GM18519 (cell line): ENCODE measurements at regions not wholly inside any gene's neighbourhood (a gene's known extent, or its start where the extent isn't known, plus 50 kb on each side); places are given as distances from the start of the nearest gene placed in this dataset.
"Not testable (repeated sequence)": the region's sequence is repeated elsewhere in the genome, so short reads cannot be mapped to it uniquely, and the experiment has no call there.

ENCODE experiments used
- ATAC-seq: cut with Tn5 transposase; IDR thresholded peaks from one replicate; pipeline ENCODE4 v1.9.1; 2021; ENCODE audit warnings: mild to moderate bottlenecking, moderate library complexity; ENCODE audit not compliant: unreplicated experiment, low FRiP score

DNA sequence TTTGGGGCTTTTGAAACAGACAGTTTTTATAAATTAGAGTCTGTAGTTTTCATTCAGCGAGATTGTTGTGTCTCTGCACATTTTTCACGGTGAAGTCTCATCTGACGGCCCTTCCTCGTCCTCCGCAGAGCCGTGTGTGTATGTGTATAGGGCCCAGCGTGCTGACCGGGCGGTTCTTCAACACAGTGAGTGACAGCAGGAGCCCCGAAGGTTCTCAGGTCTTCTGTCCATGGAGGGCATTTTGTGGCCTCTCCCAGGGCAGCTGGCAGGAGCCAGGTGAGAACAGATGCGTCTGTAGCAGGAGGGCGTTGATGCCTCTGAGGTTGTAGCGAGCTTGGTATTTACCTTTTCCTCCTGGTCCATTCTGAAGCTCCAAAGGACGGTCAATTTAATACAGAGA lies 116.0 kb upstream of the LPCAT1 start:
- no peak for ATAC-seq

DNA sequence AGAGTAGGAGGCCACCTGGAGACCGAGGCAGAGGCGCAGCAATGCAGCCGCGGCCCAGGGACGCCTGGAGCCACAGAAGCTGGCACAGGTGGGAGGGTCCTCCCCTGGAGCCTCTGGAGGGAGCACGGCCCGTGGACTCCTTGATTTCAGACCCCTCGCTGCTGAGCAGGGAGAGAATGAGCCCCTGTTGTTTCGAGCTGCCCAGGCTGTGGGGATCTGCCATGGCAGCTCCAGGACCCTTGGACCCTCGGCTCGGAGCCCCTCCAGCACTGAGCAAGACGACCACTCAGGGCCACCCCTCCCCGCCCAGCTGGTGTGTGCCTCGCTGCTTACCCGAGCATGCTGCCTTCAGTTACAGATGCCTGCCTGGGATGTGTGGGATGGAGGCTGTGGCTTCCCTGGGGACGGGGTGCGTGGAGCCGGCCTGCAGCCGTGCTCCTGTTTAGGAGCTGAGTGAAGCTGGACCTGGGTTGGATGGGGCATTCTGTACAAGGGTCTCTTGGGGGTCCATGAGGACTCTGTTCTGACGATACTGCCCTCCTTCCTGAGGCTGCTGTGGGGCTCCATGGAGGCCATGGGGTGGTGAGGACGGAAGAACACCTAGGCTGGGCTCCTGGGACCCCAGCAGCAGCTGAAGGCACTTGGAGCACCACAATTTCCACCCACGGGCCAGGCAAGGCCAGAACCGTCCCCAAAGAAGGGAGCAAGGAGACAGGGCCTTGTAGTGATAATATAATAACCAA lies 115.1 kb upstream of the LPCAT1 start:
- no peak for ATAC-seq

DNA sequence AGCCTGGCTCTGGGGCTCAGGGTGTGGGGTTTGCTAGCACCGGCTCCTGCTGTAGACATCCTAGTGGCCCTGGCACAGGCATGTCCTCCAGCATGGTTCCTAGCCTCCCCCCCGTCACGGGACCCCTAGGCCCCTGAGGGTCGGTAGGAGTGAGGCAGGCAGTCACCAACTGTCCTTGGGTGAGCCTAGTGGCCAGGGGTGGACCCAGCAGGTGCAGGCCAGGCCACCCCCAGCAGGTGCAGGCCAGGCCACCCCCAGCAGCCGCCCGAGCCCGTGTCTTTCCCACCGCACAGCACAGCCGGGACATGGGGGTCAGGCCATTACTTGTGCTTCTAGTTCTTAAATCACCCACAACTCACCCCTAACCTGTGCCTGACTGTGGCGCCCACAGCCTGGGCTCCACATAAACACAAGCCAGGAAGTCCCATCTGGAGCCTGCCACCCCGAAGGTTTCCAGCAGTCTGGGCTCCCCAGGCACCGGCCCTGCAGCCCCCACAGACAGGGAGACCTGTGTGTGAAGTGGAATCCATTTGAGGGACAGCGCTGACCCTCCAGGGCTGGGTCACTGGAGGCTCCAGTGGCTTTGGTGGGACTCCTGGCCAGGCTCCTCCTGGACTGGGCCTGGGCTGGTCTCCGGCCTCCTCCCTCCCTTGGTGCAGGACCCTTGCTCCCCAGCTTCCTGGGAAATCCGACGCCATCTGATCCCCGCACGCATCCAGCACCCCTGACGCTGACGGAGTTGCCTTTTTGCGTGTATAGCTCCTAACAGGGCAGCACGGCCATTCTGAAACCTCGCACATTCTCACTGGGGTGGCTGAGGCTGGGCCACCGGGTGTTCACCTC lies 114.1 kb upstream of the LPCAT1 start:
- no peak for ATAC-seq

DNA sequence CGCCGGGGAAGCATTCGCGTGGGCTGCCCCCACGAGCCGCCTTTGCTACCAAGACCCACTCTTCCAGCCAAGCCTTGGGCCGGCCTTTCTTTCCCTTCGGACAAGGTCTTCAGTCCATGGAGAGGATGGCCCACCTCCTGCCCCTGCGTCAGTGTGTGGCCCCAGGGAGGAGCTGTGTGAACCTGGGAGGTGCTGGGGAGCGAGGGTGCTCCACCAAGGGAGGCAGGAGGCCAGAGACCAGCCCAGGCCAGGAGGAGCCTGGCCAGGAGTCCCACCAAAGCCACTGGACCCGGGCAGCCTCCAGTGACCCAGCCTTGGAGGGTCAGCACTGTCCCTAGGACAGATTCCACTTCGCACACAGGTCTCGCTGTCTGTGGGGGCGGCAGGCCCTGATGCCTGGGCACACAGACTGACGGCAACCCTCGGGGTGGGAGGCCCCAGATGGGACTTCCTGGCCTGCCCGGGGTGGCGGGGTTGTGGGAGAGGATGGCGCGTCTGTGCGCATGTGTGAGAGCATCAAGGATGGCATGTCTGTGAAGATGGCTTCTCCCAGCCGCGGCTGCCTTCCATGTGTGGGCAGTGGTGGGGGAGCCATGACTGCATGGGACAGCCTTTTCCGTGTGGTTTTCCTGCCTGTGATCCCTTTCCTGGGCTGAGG lies 113.3 kb upstream of the LPCAT1 start:
- ATAC-seq, result no peak

DNA sequence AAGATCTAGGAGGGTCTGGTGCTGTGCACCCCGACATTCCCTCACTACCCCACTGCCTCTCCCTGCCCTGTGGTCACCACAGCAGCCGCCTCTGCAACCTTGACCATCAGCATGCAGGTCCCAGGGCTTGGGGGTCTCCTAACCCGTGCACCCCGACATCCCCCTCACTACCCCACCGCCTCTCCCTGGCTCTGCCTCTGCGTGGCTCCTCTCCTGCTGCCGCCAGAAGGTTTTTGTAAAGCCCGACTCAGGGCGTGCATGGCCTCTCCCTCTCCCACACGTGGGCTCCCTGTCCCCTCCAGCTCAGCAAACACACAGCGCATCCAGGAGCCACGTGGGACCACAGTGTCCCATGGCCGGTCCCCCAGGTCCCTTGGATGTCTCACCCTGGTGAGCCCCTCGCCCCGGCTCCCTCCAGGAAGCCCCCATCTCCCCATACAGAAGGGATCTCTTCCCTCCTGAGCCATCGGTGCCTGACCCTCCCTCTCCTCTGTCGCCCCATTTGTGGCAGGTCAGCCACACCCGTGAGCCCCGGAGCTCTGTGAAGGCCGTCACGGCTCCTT lies 112.5 kb upstream of the LPCAT1 start:
- ATAC-seq, result not testable (repeated sequence)

DNA sequence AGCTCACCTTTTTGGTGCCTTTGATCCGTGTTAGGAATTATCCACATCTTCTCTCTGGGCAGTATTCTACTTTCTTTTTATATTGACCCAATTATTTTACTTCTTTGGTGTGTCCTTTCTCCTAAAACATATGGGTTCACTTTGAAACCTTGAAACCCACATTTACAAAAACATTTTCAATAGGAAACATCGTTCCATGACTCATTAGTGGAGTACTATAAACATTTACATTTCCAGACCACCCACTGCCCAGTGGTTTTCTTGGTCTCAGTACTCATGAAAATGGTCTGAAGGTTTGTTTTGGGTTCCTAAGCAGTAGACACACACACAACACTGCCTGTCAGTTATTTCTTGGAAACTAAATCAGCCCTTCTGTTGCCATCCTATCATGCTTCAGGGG lies 111.7 kb upstream of the LPCAT1 start:
- not testable (repeated sequence) for ATAC-seq

DNA sequence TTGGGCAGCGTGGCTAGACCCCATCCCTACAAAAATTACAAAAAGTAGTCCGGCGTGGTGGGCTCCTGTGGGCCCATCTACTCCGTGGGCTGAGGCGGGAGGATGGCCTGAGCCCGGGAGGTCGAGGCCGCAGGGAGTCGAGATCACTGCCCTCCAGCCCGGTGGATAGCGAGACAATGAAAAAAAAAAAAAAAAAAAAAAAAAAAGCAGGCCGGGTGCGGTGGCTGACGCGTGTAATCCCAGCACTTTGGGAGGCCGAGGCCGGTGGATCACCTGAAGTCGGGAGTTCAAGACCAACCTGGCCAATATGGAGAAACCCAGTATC lies 110.5 kb upstream of the LPCAT1 start:
- ATAC-seq, result no peak

DNA sequence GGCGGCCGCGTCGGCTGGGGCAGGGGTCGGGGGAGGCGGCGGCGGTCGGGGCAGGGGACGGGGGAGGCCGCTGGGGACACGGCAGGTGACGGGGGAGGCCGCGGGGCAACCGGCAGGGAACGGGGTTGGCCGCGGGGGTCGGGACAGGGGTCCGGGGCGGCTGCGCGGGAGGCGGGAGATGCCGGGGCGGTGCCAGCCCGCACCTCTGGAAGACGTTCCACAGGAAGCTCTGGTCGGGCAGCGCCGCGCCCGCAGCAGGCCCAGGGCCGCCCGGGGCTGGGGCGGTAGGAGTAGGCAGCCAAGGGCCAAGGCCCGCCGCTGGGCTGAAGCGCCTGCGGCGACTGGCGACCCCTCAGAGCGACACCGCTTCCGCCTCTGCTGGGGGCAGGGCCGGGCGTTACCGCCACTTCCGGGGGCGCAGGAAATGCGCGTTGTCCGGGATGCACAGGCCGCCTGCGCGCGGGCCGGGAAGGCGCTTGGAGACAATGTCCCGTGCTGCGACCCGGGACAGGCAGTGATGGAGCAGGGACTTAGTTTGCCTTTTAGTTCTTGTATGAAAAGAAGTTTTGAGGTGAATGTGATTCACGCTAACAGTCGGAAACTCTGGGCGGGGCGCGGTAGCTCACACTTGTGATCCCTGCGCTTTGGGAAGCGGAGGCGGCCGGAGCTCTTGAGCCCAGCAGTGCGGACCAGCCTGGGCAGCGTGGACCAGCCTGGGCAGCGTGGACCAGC lies 110.0 kb upstream of the LPCAT1 start:
- ATAC-seq, result peak; percentile 89

DNA sequence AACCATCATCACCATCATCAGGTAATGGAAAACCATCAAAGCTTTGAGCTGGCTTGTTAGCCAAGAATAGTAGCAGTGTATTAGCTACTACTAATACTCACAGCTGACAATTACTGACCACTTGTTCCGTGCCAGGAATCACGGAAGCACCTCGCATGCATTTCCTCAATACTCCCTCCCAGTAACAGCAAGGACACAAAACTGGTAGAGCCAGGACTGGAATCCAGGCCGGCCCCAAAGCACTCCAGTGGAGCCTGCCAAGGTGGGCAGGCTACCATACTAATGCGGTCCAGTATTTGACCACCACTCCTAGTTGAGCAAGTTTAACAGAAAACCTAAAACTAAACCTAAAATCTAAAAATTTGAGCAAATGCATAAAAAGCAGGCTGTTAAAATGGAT lies 107.2 kb upstream of the LPCAT1 start:
- not testable (repeated sequence) for ATAC-seq

DNA sequence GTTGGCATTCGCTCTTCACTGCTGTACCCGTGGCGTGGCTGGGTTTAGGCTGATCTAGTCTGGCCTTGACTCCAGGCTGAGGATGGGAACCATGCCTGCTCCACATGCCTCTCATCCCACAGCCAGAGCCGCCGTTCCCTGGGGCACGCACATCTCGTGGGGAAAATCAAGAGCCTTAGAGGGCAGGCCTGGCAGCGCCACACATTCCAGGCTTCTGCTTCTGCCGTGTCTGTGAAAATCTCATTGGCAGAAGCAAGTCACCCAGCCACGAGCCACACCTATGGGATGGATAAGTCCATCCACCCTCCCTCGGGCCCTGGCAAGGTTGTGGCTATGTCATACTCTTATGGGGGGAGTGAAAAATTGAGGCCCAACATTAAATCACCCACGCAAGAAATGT lies 102.6 kb upstream of the LPCAT1 start:
- not testable (repeated sequence) for ATAC-seq

DNA sequence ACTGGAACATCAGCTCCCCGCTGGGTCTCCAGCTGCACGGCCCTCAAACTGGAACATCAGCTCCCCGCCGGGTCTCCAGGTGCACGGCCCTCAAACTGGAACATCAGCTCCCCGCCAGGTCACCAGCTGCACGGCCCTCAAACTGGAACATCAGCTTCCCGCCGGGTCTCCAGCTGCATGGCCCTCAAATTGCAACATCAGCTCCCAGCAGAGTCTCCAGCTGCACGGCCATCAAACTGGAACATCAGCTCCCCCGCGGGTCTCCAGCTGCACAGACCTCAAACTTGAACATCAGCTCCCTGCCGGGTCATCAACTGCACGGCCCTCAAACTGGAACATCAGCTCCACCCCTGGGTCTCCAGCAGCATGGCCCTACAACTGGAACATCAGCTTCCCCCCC lies 95.8 kb upstream of the LPCAT1 start:
- not testable (repeated sequence) for ATAC-seq

DNA sequence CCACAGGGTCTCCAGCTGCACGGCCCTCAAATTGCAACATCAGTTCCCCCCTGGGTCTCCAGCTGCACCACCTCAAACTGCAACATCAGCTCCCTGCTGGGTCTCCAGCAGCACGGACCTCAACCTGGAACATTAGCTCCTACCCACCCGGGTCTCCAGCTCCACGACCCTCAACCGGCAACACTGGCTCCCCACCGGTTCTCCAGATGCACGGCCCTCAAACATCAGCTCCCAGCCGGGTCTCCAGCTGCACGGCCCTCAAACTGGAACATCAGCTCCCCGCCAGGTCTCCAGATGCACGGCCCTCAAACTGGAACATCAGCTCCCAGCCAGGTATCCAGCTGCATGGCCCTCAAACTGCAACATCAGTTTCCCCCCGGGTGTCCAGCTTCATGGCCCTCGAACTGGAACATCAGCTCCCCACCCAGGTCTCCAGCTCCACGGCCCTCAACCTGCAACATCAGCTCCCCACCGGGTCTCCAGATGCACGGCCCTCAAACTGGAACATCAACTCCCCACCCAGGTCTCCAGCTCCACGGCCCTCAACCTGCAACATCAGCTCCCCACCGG lies 94.6 kb upstream of the LPCAT1 start:
- not testable (repeated sequence) for ATAC-seq

DNA sequence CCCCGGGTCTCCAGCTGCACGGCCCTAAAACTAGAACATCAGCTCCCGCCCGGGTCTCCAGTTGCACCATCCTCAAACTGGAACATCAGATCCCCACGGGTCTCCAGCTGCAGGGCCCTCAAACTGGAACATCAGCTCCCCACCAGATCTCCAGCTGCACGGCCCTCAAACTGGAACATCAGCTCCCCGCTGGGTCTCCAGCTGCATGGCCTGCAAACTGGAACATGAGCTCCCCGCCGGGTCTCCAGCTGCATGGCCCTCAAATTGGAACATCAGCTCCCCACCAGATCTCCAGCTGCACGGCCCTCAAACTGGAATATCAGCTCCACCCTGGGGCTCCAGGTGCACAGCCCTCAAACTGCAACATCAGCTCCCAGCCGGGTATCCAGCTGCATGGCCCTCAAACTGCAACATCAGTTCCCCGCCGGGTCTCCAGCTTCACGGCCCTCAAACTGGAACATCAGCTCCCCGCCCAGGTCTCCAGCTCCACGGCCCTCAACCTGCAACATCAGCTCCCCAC lies 93.5 kb upstream of the LPCAT1 start:
- not testable (repeated sequence) for ATAC-seq

DNA sequence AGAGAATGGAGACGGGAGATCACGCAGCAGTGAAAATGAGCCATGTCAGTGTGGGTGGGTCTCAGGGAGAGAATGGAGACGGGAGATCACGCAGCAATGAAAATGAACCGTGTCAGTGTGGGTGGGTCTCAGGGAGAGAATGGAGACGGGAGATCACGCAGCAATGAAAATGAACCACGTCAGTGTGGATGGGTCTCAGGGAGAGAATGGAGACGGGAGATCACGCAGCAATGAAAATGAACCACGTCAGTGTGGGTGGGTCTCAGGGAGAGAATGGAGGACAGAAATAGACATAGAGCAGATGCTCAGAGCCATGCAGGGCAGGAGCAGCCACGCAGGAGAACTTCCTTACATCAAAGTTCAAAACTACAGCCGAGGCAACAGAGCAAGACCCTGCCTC lies 89.8 kb upstream of the LPCAT1 start:
- ATAC-seq, result not testable (repeated sequence)

DNA sequence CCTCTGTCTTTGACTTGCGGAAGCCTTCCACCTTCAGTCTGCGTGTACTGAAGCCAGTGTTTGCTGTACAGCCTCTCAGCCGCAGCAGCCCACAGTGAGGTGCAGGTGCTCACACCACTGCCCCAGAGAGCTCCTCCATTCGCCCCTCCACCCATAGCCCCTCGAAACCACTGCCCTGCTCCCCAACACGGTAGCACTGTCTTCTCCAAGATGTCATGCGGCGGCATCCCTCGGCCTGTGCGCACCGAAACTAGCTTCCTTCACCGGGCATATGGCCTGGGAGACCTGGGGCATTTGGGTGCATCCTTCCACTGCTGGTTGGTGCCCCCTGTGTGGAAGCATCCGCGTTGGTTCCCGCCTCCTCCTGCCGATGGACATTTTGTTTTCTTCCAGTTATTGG lies 86.8 kb upstream of the LPCAT1 start:
- ATAC-seq, result not testable (repeated sequence)

DNA sequence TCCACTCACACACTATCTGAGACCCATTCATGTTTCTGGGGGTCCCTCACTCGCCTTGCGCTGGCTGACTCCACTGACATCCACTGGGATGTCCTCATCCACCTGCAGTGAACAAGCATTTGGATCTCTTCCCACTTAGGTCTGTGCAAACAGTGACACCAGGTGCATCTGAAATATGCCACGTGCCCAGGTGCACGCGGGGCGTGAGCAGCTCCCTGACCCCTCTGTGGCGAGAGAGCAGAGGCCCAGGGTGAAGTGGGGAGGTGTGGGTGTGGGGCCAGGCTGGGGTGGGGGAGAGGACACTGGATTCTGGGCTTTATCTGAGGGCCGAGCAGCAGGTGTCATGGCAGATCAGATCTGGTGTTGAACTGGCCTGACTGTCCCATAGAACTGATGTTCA lies 85.4 kb upstream of the LPCAT1 start:
- ATAC-seq, result not testable (repeated sequence)

DNA sequence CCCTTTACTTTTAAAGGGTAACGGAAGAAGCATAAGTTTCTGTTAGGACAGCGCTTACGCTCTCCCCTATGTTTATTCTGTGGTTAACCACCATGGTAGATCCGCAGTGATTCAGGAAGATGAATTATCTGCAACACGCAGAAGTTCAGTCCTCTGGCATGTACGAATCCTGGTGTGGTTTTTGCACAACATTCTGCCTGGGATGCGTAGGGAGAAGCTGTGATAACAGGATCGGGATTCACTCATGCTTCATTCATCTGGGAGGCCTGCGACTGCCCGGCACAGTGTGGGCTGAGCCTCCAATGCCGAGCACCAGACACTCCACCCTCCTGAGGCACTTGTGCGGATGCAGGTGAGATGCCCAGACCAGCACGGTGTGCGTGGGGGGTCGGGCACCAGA lies 84.6 kb upstream of the LPCAT1 start:
- not testable (repeated sequence) for ATAC-seq

DNA sequence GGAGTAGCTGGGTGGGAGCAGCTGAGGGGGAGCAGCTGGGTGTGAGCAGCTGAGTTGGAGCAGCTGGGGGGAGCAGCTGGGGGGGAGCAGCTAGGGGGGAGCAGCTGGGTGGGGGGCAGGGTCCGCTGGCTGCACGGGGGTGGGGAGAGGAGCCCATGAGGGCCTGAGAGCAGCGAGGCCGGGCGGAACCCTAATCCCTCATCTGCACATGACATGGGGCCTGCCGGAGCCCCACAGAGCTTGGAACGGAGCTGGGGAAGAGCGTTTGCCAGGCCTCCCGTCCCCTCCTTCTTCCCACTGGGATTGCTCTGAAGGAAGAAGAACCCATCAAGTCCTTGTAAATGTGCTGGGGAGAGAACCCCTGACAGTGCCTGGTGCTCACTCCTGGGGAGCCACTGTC lies 83.2 kb upstream of the LPCAT1 start:
- not testable (repeated sequence) for ATAC-seq

DNA sequence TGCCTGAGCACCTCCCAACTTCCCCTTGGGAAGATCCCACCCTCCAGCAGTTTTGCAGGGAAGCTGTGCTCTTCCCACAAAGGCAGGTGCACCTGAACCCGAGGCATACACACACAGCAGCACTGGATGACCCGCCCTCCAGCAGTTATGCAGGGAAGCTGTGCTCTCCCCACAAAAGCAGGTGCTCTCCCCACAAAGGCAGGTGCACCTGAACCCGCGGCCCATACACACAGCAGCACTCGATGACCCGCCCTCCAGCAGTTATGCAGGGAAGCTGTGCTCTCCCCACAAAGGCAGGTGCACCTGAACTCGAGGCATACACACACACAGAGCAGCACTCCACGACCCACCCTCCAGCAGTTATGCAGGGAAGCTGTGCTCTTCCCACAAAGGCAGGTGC lies 80.2 kb upstream of the LPCAT1 start:
- ATAC-seq, result not testable (repeated sequence)

DNA sequence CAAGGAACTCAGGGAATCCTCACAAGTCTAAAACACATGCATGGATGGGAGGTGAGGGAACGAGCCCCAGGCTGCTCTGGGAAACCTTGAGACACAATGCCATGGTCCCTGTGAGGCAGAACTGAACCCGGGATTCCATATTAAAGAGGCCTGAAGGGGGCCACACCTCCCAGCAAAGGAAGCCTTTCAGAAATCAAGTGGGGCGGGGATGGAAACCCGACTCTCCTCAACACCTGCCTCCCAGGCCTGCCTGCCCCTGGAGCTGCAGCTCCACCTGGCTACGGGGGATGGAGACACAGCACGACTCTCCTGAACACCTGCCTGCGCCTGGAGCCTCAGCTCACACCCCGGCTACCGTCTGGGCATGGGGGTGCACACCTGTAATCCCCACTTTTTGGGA lies 77.8 kb upstream of the LPCAT1 start:
- ATAC-seq, result not testable (repeated sequence)
